ENCODE measurements at regions not wholly inside any gene's neighbourhood (a gene's known extent, or its start where the extent isn't known, plus 50 kb on each side); places are given as distances from the start of the nearest gene placed in this dataset.

- Mint-ChIP-seq H3K27me3 (ENCODE audit: insufficient read depth, unreplicated experiment) (no peaks in the 10 kb centered on the region), H3K4me3 (ENCODE audit: unreplicated experiment) (no peak overlapping the region), H3K4me1 (ENCODE audit: insufficient read depth, unreplicated experiment) (no peaks in the 10 kb centered on the region), H3K27ac (ENCODE audit: low read depth, unreplicated experiment) (no peak overlapping the region), H3K9me3 (ENCODE audit: unreplicated experiment) (no peaks in the 10 kb centered on the region), H3K36me3 (ENCODE audit: insufficient read depth, unreplicated experiment) (no peaks in the 10 kb centered on the region)
- TF ChIP-seq CTCF (IDR thresholded peaks at IDR 0.05; ENCODE audit: unreplicated experiment) = no peak
- ChIA-PET POLR2A (interaction anchor here (0.7 kb wide), 1 partner anchor 186 kb away, joined by 4 read pairs; no protein-coding TSS in a partner anchor), CTCF (interaction anchor here (0.9 kb wide), 1 partner anchor 12 kb away, joined by 3 read pairs; no protein-coding TSS in a partner anchor)
- intact Hi-C loops (cut with micrococcal nuclease) = no loop called here
- no TSS peak for BruUV-seq (replicated peaks)
- no peak for DNase-seq (ENCODE audit: unreplicated experiment)
Observed at GRCh38 chr10:44519361-44519760, 134.5 kb upstream of the CXCL12 start.

GRCh38 chr10:44520651-44521050, 135.8 kb upstream of the CXCL12 start:
- CTCF ChIA-PET = interaction anchor here (0.6 kb wide), 1 partner anchor 834 kb away, joined by 4 read pairs; no protein-coding TSS in a partner anchor
- Mint-ChIP-seq H3K36me3 (ENCODE audit: insufficient read depth, unreplicated experiment) (no peaks in the 10 kb centered on the region), H3K4me1 (ENCODE audit: insufficient read depth, unreplicated experiment) (no peaks in the 10 kb centered on the region), H3K9me3 (ENCODE audit: unreplicated experiment) (no peaks in the 10 kb centered on the region), H3K27ac (ENCODE audit: low read depth, unreplicated experiment) (no peak overlapping the region), H3K4me3 (ENCODE audit: unreplicated experiment) (no peak overlapping the region), H3K27me3 (ENCODE audit: insufficient read depth, unreplicated experiment) (no peaks in the 10 kb centered on the region)
- no peak for DNase-seq (ENCODE audit: unreplicated experiment)
- intact Hi-C loops (cut with micrococcal nuclease) = no loop called here
- TF ChIP-seq CTCF (IDR thresholded peaks at IDR 0.05; ENCODE audit: unreplicated experiment) = no peak
- no TSS peak for BruUV-seq (replicated peaks)
- POLR2A ChIA-PET = interaction anchor here (0.9 kb wide), 1 partner anchor 9 kb away, joined by 3 read pairs; no protein-coding TSS in a partner anchor

GRCh38 chr10:44539178-44539577, 154.3 kb upstream of the CXCL12 start:
- DNase-seq (ENCODE audit: unreplicated experiment) = no peak
- no peak for TF ChIP-seq CTCF (IDR thresholded peaks at IDR 0.05; ENCODE audit: unreplicated experiment)
- BruUV-seq (replicated peaks) = no TSS peak
- no peak overlapping the region for H3K27ac Mint-ChIP-seq (ENCODE audit: low read depth, unreplicated experiment)
- H3K4me1 Mint-ChIP-seq (ENCODE audit: insufficient read depth, unreplicated experiment) = no peaks in the 10 kb centered on the region
- H3K36me3 Mint-ChIP-seq (ENCODE audit: insufficient read depth, unreplicated experiment) = peaks cover 1% of the 10 kb centered on the region
- H3K9me3 Mint-ChIP-seq (ENCODE audit: unreplicated experiment) = peaks cover 18% of the 10 kb centered on the region
- intact Hi-C loops (cut with micrococcal nuclease) = no loop called here
- no peak overlapping the region for H3K4me3 Mint-ChIP-seq (ENCODE audit: unreplicated experiment)
- no peaks in the 10 kb centered on the region for H3K27me3 Mint-ChIP-seq (ENCODE audit: insufficient read depth, unreplicated experiment)
- ChIA-PET POLR2A (no interaction called here), CTCF (no interaction called here)

- no peak overlapping the region for H3K27ac Mint-ChIP-seq (ENCODE audit: low read depth, unreplicated experiment)
- intact Hi-C loops (cut with micrococcal nuclease) = no loop called here
- ChIA-PET POLR2A (interaction anchor here (0.7 kb wide), 1 partner anchor 779 kb away, joined by 3 read pairs; no protein-coding TSS in a partner anchor), CTCF (interaction anchor here (0.5 to 0.6 kb wide), 2 partner anchors 558 to 869 kb away, joined by 4 read pairs; no protein-coding TSS in a partner anchor)
- TF ChIP-seq CTCF (IDR thresholded peaks at IDR 0.05; ENCODE audit: unreplicated experiment) = no peak
- no peaks in the 10 kb centered on the region for H3K4me1 Mint-ChIP-seq (ENCODE audit: insufficient read depth, unreplicated experiment)
- H3K36me3 Mint-ChIP-seq (ENCODE audit: insufficient read depth, unreplicated experiment) = no peaks in the 10 kb centered on the region
- DNase-seq (ENCODE audit: unreplicated experiment) = no peak
- H3K27me3 Mint-ChIP-seq (ENCODE audit: insufficient read depth, unreplicated experiment) = no peaks in the 10 kb centered on the region
- H3K9me3 Mint-ChIP-seq (ENCODE audit: unreplicated experiment) = peaks cover 13% of the 10 kb centered on the region
- BruUV-seq (replicated peaks) = no TSS peak
- no peak overlapping the region for H3K4me3 Mint-ChIP-seq (ENCODE audit: unreplicated experiment)
Observed at GRCh38 chr10:44552726-44553125, 167.8 kb upstream of the CXCL12 start.

Measured in MCF 10A (cell line).